ENCODE measurements at regions not wholly inside any gene's neighbourhood (a gene's known extent, or its start where the extent isn't known, plus 50 kb on each side); places are given as distances from the start of the nearest gene placed in this dataset.

DNA sequence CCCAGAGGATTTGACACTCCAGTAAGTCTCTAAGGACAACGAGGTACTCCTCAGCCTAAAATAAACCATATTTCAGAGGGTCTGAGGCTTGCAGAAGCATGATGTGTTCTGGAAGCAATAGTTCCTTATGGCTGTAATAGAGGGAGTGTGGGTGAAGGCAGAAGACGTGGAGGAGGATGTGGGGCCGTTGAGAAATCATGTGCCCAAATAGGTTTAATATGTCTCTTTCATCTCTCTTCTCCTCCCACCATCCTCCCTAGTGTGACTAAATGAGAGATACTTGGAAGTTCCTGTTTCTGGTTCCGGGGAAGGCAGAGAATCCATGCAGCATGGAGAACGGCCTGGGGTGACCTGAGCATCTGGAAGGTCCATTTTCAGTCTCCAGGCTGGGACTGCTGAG is 174.0 kb upstream of the RSPO3 start:
- TF ChIP-seq POLR2A (IDR thresholded peaks at IDR 0.05; ENCODE audit: low read depth): no peak
- no peak for TF ChIP-seq EP300 (IDR thresholded peaks at IDR 0.05)
- no peak for TF ChIP-seq POLR2AphosphoS5 (IDR thresholded peaks at IDR 0.05)
- TF ChIP-seq, protein P1, sequence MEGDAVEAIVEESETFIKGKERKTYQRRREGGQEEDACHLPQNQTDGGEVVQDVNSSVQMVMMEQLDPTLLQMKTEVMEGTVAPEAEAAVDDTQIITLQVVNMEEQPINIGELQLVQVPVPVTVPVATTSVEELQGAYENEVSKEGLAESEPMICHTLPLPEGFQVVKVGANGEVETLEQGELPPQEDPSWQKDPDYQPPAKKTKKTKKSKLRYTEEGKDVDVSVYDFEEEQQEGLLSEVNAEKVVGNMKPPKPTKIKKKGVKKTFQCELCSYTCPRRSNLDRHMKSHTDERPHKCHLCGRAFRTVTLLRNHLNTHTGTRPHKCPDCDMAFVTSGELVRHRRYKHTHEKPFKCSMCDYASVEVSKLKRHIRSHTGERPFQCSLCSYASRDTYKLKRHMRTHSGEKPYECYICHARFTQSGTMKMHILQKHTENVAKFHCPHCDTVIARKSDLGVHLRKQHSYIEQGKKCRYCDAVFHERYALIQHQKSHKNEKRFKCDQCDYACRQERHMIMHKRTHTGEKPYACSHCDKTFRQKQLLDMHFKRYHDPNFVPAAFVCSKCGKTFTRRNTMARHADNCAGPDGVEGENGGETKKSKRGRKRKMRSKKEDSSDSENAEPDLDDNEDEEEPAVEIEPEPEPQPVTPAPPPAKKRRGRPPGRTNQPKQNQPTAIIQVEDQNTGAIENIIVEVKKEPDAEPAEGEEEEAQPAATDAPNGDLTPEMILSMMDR (IDR thresholded peaks at IDR 0.05): no peak
- WGBS: 73% methylated on average over 5 of the region's 5 CpGs
- intact Hi-C loops (cut with DNase I): no loop called here
- DNase-seq (ENCODE audit: extremely low spot score): no peak
- no peaks in the 10 kb centered on the region for H3K27me3 ChIP-seq
- no peaks in the 10 kb centered on the region for H3K9me3 ChIP-seq
- no peak overlapping the region for H3K4me3 ChIP-seq
- no peaks in the 10 kb centered on the region for H3K36me3 ChIP-seq
- peaks cover 0 to 8% (median 0%) of the 10 kb centered on the region in 4 donors for H3K4me1 ChIP-seq
- H3K27ac ChIP-seq (replicated peaks in 1 of 4): no peak overlapping the region

DNA sequence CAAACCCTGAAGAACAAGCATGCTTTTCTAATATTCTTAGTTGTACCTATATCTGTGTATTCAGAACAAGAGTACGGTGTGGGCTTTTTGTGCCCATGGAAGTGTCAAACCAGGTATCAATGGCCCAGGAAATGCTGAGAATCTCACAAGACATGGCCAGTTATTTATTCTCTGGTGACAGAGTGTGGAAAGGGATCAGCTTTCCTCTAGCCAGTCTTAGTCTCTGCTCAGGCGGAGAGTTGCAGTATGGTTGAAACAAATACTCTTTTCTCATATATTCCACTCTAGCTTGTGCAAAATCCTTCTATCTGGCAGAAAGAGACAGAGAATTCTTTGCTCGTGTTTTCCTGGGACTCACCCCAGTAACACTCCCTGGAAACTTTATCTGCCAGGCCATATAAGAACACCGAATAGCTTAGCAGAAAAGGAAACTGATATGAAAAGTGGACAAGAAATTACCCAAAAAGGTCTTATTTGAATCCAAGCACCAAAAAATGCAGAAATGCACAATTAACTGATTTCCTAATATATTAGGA is 173.3 kb upstream of the RSPO3 start:
- intact Hi-C loops (cut with DNase I): no loop called here
- Histone ChIP-seq H3K9me3 (no peaks in the 10 kb centered on the region), H3K4me1 (peaks cover 0 to 8% (median 0%) of the 10 kb centered on the region in 4 donors), H3K27ac (replicated peaks in 1 of 4) (no peak overlapping the region), H3K36me3 (no peaks in the 10 kb centered on the region), H3K27me3 (no peaks in the 10 kb centered on the region), H3K4me3 (no peak overlapping the region)
- 84% methylated on average over 4 of the region's 4 CpGs for WGBS
- DNase-seq (ENCODE audit: extremely low spot score): no peak
- TF ChIP-seq POLR2A (IDR thresholded peaks at IDR 0.05; ENCODE audit: low read depth) (no peak), POLR2AphosphoS5 (IDR thresholded peaks at IDR 0.05) (no peak), EP300 (IDR thresholded peaks at IDR 0.05) (no peak)
- TF ChIP-seq, protein P1 (IDR thresholded peaks at IDR 0.05): no peak

DNA sequence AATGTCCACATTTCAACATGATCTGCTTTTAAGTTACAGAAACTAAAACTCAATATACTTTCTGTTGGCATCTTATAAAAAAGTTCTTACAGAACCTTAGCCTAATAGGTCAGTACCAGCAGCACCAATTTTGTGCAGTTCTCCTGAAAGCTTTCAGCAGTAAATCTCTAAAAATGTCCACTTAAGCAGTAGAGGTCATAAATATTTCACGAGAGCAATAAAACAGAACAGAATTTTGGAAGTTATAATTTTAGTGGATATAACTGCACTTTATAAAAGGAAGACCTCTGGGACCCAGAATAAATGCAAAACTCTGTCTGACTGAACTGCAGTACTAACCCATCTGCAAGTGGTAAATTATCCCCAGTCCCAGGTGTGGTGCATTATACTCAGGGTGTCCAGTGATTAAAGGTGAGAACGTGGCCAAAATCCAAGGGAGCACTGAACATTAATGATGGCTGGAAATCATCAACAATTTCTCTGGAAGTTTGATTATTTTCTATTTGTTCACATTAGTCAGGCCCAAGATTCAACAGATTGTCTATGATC is 172.6 kb upstream of the RSPO3 start:
- intact Hi-C loops (cut with DNase I): no loop called here
- WGBS: 77% methylated on average over 2 of the region's 2 CpGs
- Histone ChIP-seq H3K4me1 (peaks cover 0 to 8% (median 0%) of the 10 kb centered on the region in 4 donors), H3K4me3 (no peak overlapping the region), H3K9me3 (no peaks in the 10 kb centered on the region), H3K36me3 (no peaks in the 10 kb centered on the region), H3K27ac (replicated peaks in 1 of 4) (no peak overlapping the region), H3K27me3 (no peaks in the 10 kb centered on the region)
- TF ChIP-seq EP300 (IDR thresholded peaks at IDR 0.05) (no peak), POLR2A (IDR thresholded peaks at IDR 0.05; ENCODE audit: low read depth) (no peak), POLR2AphosphoS5 (IDR thresholded peaks at IDR 0.05) (no peak)
- TF ChIP-seq, protein P1 (IDR thresholded peaks at IDR 0.05): no peak
- DNase-seq (ENCODE audit: extremely low spot score): no peak

DNA sequence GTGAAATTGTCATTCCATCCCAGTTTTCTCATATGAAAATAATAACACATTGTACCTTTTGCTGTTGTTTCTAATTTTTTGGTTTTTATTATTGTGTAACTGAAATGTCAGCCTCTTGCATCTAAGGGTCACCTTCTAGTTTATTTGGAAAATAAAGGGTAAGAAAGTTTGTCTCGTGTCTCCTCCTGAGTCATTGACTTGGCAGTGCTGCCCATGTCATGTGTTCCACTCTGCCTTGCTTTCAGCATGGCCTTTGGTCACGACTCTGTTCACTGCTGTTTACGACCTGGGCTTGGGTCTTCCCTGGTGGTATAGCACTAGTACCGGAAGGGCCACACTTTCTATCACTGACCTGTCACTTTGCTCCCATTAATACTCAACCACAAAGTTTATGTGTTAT is 171.4 kb upstream of the RSPO3 start:
- H3K27ac ChIP-seq (replicated peaks in 1 of 4): no peak overlapping the region
- H3K27me3 ChIP-seq: no peaks in the 10 kb centered on the region
- H3K9me3 ChIP-seq: no peaks in the 10 kb centered on the region
- WGBS: 58% methylated on average over 4 of the region's 4 CpGs
- peaks cover 0 to 12% (median 3%) of the 10 kb centered on the region in 4 donors for H3K4me1 ChIP-seq
- intact Hi-C loops (cut with DNase I): no loop called here
- no peaks in the 10 kb centered on the region for H3K36me3 ChIP-seq
- TF ChIP-seq POLR2AphosphoS5 (IDR thresholded peaks at IDR 0.05): no peak
- TF ChIP-seq POLR2A (IDR thresholded peaks at IDR 0.05; ENCODE audit: low read depth): no peak
- TF ChIP-seq EP300 (IDR thresholded peaks at IDR 0.05): no peak
- TF ChIP-seq, protein P1 (IDR thresholded peaks at IDR 0.05): no peak
- no peak overlapping the region for H3K4me3 ChIP-seq
- DNase-seq (ENCODE audit: extremely low spot score): no peak

DNA sequence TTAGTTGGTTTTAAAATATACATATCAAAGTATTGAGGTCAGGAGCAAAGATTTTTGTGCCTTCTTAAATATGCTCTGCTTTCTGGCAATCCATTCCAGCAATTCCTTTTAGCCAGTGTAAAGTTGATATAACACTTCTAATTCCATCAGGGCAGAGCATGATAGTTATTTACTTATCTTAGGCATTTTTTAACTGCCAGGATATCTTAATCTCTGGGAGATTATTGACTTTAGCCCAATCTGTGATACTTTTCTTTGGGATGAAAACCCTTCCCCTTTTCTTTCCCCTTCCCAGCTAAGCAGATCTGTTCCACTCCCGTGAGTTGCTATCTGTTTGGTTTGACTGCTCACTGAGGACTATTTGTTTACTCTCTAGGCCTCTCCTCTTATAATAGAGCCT is 168.7 kb upstream of the RSPO3 start:
- H3K4me3 ChIP-seq: no peak overlapping the region
- H3K27ac ChIP-seq (replicated peaks in 1 of 4): no peak overlapping the region
- peaks cover 0 to 15% (median 9%) of the 10 kb centered on the region in 4 donors for H3K4me1 ChIP-seq
- H3K36me3 ChIP-seq: no peaks in the 10 kb centered on the region
- DNase-seq (ENCODE audit: extremely low spot score): no peak
- TF ChIP-seq POLR2AphosphoS5 (IDR thresholded peaks at IDR 0.05): no peak
- no peak for TF ChIP-seq EP300 (IDR thresholded peaks at IDR 0.05)
- TF ChIP-seq POLR2A (IDR thresholded peaks at IDR 0.05; ENCODE audit: low read depth): no peak
- TF ChIP-seq, protein P1 (IDR thresholded peaks at IDR 0.05): no peak
- H3K9me3 ChIP-seq: no peaks in the 10 kb centered on the region
- WGBS: 85% methylated on average over 1 of the region's 1 CpG
- H3K27me3 ChIP-seq: no peaks in the 10 kb centered on the region
- intact Hi-C loops (cut with DNase I): no loop called here
